Glomerular visceral epithelial cell (primary cell): ENCODE measurements at regions not wholly inside any gene's neighbourhood (a gene's known extent, or its start where the extent isn't known, plus 50 kb on each side); places are given as distances from the start of the nearest gene placed in this dataset.

Experiments used
- DNase-seq: peaks from one replicate; pipeline ENCODE4 v3.0.0-alpha.2; 2016; ENCODE audit errors: extremely low spot score

DNA sequence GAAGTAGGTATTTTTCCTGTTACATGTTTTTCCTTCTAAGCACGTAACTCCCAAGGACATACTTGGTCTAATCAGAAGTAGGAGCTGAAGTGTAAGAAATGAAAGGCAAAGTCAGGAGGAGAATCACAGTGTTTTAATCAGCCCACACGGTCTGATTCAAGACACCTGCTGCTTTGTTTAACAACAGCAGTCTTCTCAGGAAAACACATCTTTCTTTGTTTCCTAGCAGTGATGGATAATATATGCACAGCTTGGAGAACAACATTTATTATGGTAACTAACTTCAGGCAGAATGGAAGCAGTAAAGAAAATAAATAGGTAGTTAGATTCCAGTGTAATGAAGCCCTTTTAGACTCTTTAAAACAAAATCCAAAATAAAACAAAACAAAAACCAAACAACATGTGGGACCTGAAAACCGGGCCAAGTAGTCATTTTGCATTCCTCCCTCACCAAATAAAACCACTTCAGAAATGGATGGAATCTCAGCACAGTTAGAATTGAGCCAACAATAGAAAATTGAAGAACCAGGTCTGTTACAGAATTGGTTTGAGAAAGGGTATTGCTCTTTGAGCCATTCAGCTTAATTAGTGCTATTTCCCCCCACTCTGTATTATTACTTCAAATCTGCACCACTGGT lies 61.1 kb upstream of the UGP2 start:
- no peak for DNase-seq

DNA sequence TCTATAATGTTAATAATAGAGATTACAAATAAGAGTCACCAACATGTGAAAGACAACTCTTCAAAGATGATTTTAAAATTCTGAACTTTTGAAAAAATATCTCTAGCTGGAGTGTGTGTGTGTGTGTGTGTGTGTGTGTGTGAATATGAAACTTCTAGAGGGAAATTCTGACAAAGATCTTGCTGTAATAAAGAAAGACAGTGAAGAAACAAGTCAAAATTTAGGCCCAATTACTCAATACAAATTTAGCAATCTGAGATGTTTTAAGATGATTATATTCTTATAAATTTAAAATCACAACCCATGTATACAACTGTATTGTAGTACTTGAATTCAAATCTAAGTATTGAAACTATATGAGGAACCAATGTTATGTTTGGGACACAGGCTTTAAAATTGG lies 57.2 kb upstream of the UGP2 start:
- DNase-seq = no peak

DNA sequence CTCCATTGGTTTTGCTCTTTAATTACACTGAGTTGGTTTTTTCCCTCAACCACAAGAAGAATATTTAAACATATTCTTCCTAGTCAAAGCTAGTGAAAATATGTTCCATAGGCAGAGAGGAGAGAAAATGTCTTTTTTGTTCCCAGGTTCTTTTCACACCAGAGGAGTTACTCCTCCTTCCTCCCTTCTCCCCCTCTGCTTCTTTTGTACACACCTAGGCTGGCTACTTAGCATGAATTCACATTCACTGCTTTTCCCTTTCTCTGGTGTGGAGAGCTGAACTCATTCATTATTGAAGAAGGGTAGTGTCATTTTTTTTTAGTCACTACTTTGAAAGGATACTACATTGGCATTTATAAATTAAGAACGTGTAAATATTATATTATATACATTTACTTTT lies 56.6 kb upstream of the UGP2 start:
- no peak for DNase-seq

GRCh38 chr2:63786471-63786870 lies 55.2 kb upstream of the UGP2 start:
- DNase-seq = no peak

GRCh38 chr2:63788071-63788470 lies 53.6 kb upstream of the UGP2 start:
- DNase-seq = peak; percentile 19

- DNase-seq = no peak
Observed at GRCh38 chr2:63789338-63790020, 52.2 kb upstream of the UGP2 start.

GRCh38 chr2:63790491-63790890 lies 51.2 kb upstream of the UGP2 start:
- DNase-seq = no peak

- DNase-seq = peak; percentile 36
Observed at GRCh38 chr2:63790906-63791305, 50.8 kb upstream of the UGP2 start.

DNA sequence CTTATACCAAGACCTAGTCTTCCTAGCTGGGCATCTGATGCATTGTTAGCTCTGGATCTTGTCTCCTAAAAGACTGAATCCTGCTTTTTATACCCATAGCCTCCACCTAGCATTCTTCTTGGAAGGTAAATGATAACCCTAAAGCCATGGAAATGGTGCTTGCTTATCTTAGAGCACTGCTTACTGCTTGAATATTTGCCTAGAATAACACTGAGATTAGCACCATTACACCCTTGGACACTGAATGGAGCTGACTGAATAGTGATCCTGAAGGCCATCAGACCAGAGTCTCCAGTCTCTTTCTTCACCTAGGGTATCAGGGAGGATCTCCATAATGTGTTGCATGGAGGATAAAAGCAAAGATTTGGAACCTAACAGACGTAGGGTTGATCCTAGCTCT lies 50.3 kb upstream of the UGP2 start:
- DNase-seq = no peak
